A549 (cell line): ENCODE measurements at regions not wholly inside any gene's neighbourhood (a gene's known extent, or its start where the extent isn't known, plus 50 kb on each side); places are given as distances from the start of the nearest gene placed in this dataset.
"Not testable (repeated sequence)": the region's sequence is repeated elsewhere in the genome, so short reads cannot be mapped to it uniquely, and the experiment has no call there.

Experiments
- ATAC-seq, 2 experiments: fragments of 200-7000 bp in 1 of 2; fragments of >200 bp in 1 of 2; cut with Nextera tagmentation in 1 of 2; cut with Tn5 transposase in 1 of 2; 3 replicates each; pipeline versions ENCODE4 v1.8.0 to v1.9.1; 2018 to 2020; ENCODE audit warnings: mild to moderate bottlenecking in 1 of 2, moderate library complexity in 1 of 2
- CTCF ChIA-PET: fragments of 300-600 bp; sonication (Branson Sonifier 250); formaldehyde crosslinking; extraction: SDS; loops from one replicate; lab custom pipeline; 2021; ENCODE audit warnings: antibody characterized with exemption, inconsistent platforms; lab: Yijun Ruan, JAX
- POLR2A ChIA-PET: fragments of 350-600 bp; formaldehyde crosslinking; extraction: SDS; loops from one replicate; lab custom pipeline; 2021; ENCODE audit warnings: antibody characterized with exemption, inconsistent platforms; lab: Yijun Ruan, JAX
- DNase-seq, 2 experiments: peaks; one replicate each; pipeline versions ENCODE4 v3.0.0 to v3.0.0-alpha.2; 2011 to 2016; ENCODE audit warnings: low read depth in 1 of 2, low spot score in 1 of 2
- FAIRE-seq: peaks from 2 replicates; lab custom pipeline; 2011; peaks lifted over from hg19 to GRCh38; lab: Jason Lieb, UNC
- H3K27ac ChIP-seq, 2 experiments: fragments of >200 bp; sonication (Bioruptor Twin); formaldehyde crosslinking; 3 replicates each; pipeline ENCODE4 v1.5.1; 2016 to 2017
- H3K4me1 ChIP-seq: fragments of >200 bp; sonication (Bioruptor Twin); formaldehyde crosslinking; 3 replicates; pipeline ENCODE4 v1.6.1; 2016
- H3K4me2 ChIP-seq: fragments of >200 bp; sonication (Bioruptor Twin); formaldehyde crosslinking; 3 replicates; pipeline ENCODE4 v1.6.1; 2016
- H3K4me3 ChIP-seq: fragments of >200 bp; sonication (Bioruptor Twin); formaldehyde crosslinking; 3 replicates; pipeline ENCODE4 v1.5.1; 2016
- H3K9me3 ChIP-seq: fragments of >200 bp; sonication (Bioruptor Twin); formaldehyde crosslinking; 3 replicates; pipeline ENCODE4 v1.6.1; 2016
- BHLHE40 ChIP-seq: IDR thresholded peaks from 2 replicates; pipeline ENCODE4 v1.6.1; 2012; ENCODE audit warnings: low read depth, low read length, inconsistent platforms
- CBX2 ChIP-seq: fragments of 200-600 bp; sonication (generic); IDR thresholded peaks from 2 replicates; pipeline ENCODE4 v1.6.1; 2016; ENCODE audit warnings: low read depth, mild to moderate bottlenecking, borderline replicate concordance
- CEBPB ChIP-seq, 2 experiments: fragments of >200 bp in 1 of 2; sonication (Bioruptor Twin) in 1 of 2; formaldehyde crosslinking in 1 of 2; IDR thresholded peaks; 2 replicates each; pipeline ENCODE4 v1.6.1; 2012 to 2016
- CHD4 ChIP-seq: fragments of 200-600 bp; sonication (generic); IDR thresholded peaks from 2 replicates; pipeline ENCODE4 v1.6.1; 2016; ENCODE audit warnings: antibody characterized with exemption, mild to moderate bottlenecking, borderline replicate concordance
- CTCF ChIP-seq: fragments of >200 bp; sonication (Bioruptor Twin); formaldehyde crosslinking; IDR thresholded peaks from 3 replicates; pipeline ENCODE4 v1.5.1; 2016
- EHF ChIP-seq: fragments of 250-450 bp; sonication (Bioruptor Pico); IDR thresholded peaks from 2 replicates; pipeline ENCODE4 v1.5.0; 2020; ENCODE audit warnings: mild to moderate bottlenecking
- EHMT2 ChIP-seq: fragments of 200-600 bp; sonication (generic); IDR thresholded peaks from 2 replicates; pipeline ENCODE4 v1.6.1; 2016; ENCODE audit warnings: antibody characterized with exemption, low read depth, mild to moderate bottlenecking, moderate library complexity
- EP300 ChIP-seq, 2 experiments: fragments of >200 bp; sonication (Bioruptor Twin); formaldehyde crosslinking; IDR thresholded peaks; 2 replicates in 1 of 2; 3 replicates in 1 of 2; pipeline ENCODE4 v1.6.1; 2016 to 2017
- ESRRA ChIP-seq: fragments of 150-350 bp; IDR thresholded peaks from 2 replicates; pipeline ENCODE4 v1.6.1; 2014; ENCODE audit warnings: mild to moderate bottlenecking, low read length, borderline replicate concordance
- FOSB ChIP-seq: fragments of 250-450 bp; sonication (Bioruptor Pico); IDR thresholded peaks from 2 replicates; pipeline ENCODE4 v1.5.0; 2020; ENCODE audit warnings: mild to moderate bottlenecking, moderate library complexity
- FOSL2 ChIP-seq, 2 experiments: fragments of 450-650 bp in 1 of 2; fragments of >200 bp in 1 of 2; sonication (Bioruptor Twin) in 1 of 2; formaldehyde crosslinking; IDR thresholded peaks; 2 replicates each; pipeline versions ENCODE4 v1.5.0 to v1.6.1; 2016 to 2020; ENCODE audit warnings: mild to moderate bottlenecking in 1 of 2, moderate library complexity in 1 of 2
- JUNB ChIP-seq: fragments of >200 bp; sonication (Bioruptor Twin); formaldehyde crosslinking; IDR thresholded peaks from 2 replicates; pipeline ENCODE4 v1.6.1; 2016
- KDM5A ChIP-seq: fragments of 200-600 bp; sonication (generic); IDR thresholded peaks from 2 replicates; pipeline ENCODE4 v1.6.1; 2016; ENCODE audit warnings: antibody characterized with exemption, mild to moderate bottlenecking
- MAX ChIP-seq: IDR thresholded peaks from 2 replicates; pipeline ENCODE4 v1.6.1; 2012
- NR3C1 ChIP-seq: fragments of >200 bp; sonication (Bioruptor Twin); formaldehyde crosslinking; IDR thresholded peaks from 3 replicates; pipeline ENCODE4 v1.6.1; 2017
- PBX3 ChIP-seq: IDR thresholded peaks from 2 replicates; pipeline ENCODE4 v1.6.1; 2012
- POLR2A ChIP-seq: IDR thresholded peaks from 2 replicates; pipeline ENCODE4 v1.6.1; 2012; ENCODE audit warnings: mild to moderate bottlenecking, low read length
- RCOR1 ChIP-seq: fragments of 150-350 bp; IDR thresholded peaks from 2 replicates; pipeline ENCODE4 v1.6.1; 2014; ENCODE audit warnings: antibody characterized with exemption, low read length, low read depth
- RFX5 ChIP-seq: fragments of 450-650 bp; IDR thresholded peaks from 2 replicates; pipeline ENCODE4 v1.7.1; 2014; ENCODE audit warnings: antibody characterized with exemption, mild to moderate bottlenecking, moderate library complexity
- ZSCAN20 ChIP-seq: fragments of 250-450 bp; sonication (Bioruptor Pico); IDR thresholded peaks from 2 replicates; pipeline ENCODE4 v1.8.0; 2022; ENCODE audit warnings: mild to moderate bottlenecking, moderate library complexity
- WGBS: methylation state at CpG from one replicate; pipeline ENCODE4 v1.1.6; 2017; ENCODE audit errors: missing lambda C conversion rate; 5-methylcytosine and 5-hydroxymethylcytosine counted together

- ChIA-PET CTCF (no interaction called here), POLR2A (no interaction called here)
- ATAC-seq (no peak), DNase-seq (no peak), FAIRE-seq (no peak)
- H3K9me3 ChIP-seq = peaks cover 3% of the 10 kb centered on the region; the same call in 1 of the 3 replicates
- no peak overlapping the region for H3K27ac ChIP-seq
- WGBS = 0% methylated on average over 4 of the region's 4 CpGs
- H3K4me2 ChIP-seq = no peak overlapping the region
- no peak overlapping the region for H3K4me3 ChIP-seq
- TF ChIP-seq FOSB (CRISPR knock-in tag) (no peak), POLR2A (no peak), CEBPB (IDR thresholded peaks at IDR 0.05) (no peak), EP300 (IDR thresholded peaks at IDR 0.05) (no peak), RFX5 (no peak), CHD4 (no peak)
- TF ChIP-seq, all 56 proteins: peak for 0
- H3K4me1 ChIP-seq = no peaks in the 10 kb centered on the region
These were observed 96.0 kb upstream of the PHF24 start for GRCh38 chr9:34862043-34862442.

- DNase-seq, ATAC-seq, POLR2A ChIA-PET, FAIRE-seq, H3K4me2 ChIP-seq, H3K9me3 ChIP-seq, H3K4me3 ChIP-seq, H3K27ac ChIP-seq, H3K4me1 ChIP-seq: not testable (repeated sequence)
- CTCF ChIA-PET = interaction anchor here (1.5 to 2.3 kb wide), 3 partner anchors 13 to 95 kb away, joined by 6 to 9 read pairs (median 6); no protein-coding TSS in a partner anchor
These were observed 103.1 kb upstream of the PHF24 start for GRCh38 chr9:34855016-34855415.

- FAIRE-seq (no peak), DNase-seq (no peak), ATAC-seq (no peak)
- Histone ChIP-seq H3K4me2 (no peak overlapping the region), H3K4me1 (no peaks in the 10 kb centered on the region), H3K27ac (no peak overlapping the region), H3K9me3 (no peaks in the 10 kb centered on the region), H3K4me3 (no peak overlapping the region)
- ChIA-PET POLR2A (no interaction called here), CTCF (interaction anchor here (0.8 to 1.3 kb wide), 2 partner anchors 22 to 69 kb away, joined by 3 read pairs; no protein-coding TSS in a partner anchor)
- 15% methylated on average over 1 of the region's 1 CpG for WGBS
- TF ChIP-seq RFX5 (no peak), RCOR1 (no peak), ZSCAN20 (no peak), JUNB (no peak), PBX3 (no peak), NR3C1 (no peak), EHF (CRISPR knock-in tag) (no peak), FOSL2 (IDR thresholded peaks at IDR 0.05) (no peak), FOSL2 (CRISPR knock-in tag; IDR thresholded peaks at IDR 0.05) (no peak), POLR2A (no peak), CTCF (no peak), MAX (no peak), CBX2 (no peak), BHLHE40 (no peak), ESRRA (no peak), KDM5A (no peak), EHMT2 (no peak)
These were observed 120.1 kb upstream of the CCL21 start for GRCh38 chr9:34830068-34830467.
